Calu3 (cell line): ENCODE measurements at regions not wholly inside any gene's neighbourhood (a gene's known extent, or its start where the extent isn't known, plus 50 kb on each side); places are given as distances from the start of the nearest gene placed in this dataset.
A peak's percentile ranks its signal among the peaks of the same experiment; 100 is the strongest.

Experiments used
- BruUV-seq: library from RNA; stranded (reverse); fragments of 400-500 nt; replicated peaks from 2 replicates; lab custom pipeline; 2021; lab: Mats Ljungman, UMichigan
- CTCF ChIA-PET: fragments of 300-600 bp; sonication (Branson Sonifier 250); formaldehyde crosslinking; loops from one replicate; lab custom pipeline; 2022; ENCODE audit warnings: antibody characterized with exemption; lab: Charles Lee
- DNase-seq: peaks from one replicate; pipeline ENCODE4 v3.0.0; 2022
- H3K27ac Mint-ChIP-seq: one replicate; pipeline ENCODE4 v1.8.0; 2022; ENCODE audit warnings: mixed read lengths; ENCODE audit not compliant: unreplicated experiment
- H3K27me3 Mint-ChIP-seq: one replicate; pipeline ENCODE4 v1.8.0; 2022; ENCODE audit warnings: mixed read lengths; ENCODE audit not compliant: unreplicated experiment
- H3K36me3 Mint-ChIP-seq: one replicate; pipeline ENCODE4 v1.8.0; 2022; ENCODE audit warnings: mild to moderate bottlenecking, moderate library complexity, mixed read lengths; ENCODE audit not compliant: insufficient read depth, unreplicated experiment
- H3K4me1 Mint-ChIP-seq: one replicate; pipeline ENCODE4 v1.8.0; 2022; ENCODE audit warnings: mild to moderate bottlenecking, low read depth, mixed read lengths; ENCODE audit not compliant: unreplicated experiment
- H3K4me3 Mint-ChIP-seq: one replicate; pipeline ENCODE4 v1.8.0; 2022; ENCODE audit warnings: mild to moderate bottlenecking, low read depth, moderate library complexity, mixed read lengths; ENCODE audit not compliant: unreplicated experiment
- H3K9me3 Mint-ChIP-seq: one replicate; pipeline ENCODE4 v1.8.0; 2022; ENCODE audit warnings: low read depth, mixed read lengths; ENCODE audit not compliant: unreplicated experiment
- intact Hi-C: fragments of 100-400 bp; cut with micrococcal nuclease; formaldehyde crosslinking; loops from one replicate; pipeline ENCODE4 v1.10.0; 2022; ENCODE audit not compliant: unreplicated experiment
- TF ChIP-seq, protein P1 (sequence below): fragments of 200-600 bp; IDR thresholded peaks from one replicate; pipeline ENCODE4 v1.8.0; 2022; ENCODE audit warnings: antibody characterized with exemption; ENCODE audit not compliant: unreplicated experiment

GRCh38 chr4:169811476-169811875, 53.7 kb upstream of the HPF1 start:
- CTCF ChIA-PET: interaction anchor here (0.5 kb wide), 1 partner anchor 254 kb away, joined by 4 read pairs; no protein-coding TSS in a partner anchor
- Mint-ChIP-seq H3K9me3 (no peaks in the 10 kb centered on the region), H3K4me1 (peaks cover 17% of the 10 kb centered on the region), H3K4me3 (no peak overlapping the region), H3K27me3 (no peaks in the 10 kb centered on the region), H3K27ac (no peak overlapping the region), H3K36me3 (peaks cover 6% of the 10 kb centered on the region)
- BruUV-seq: no TSS peak
- TF ChIP-seq, protein P1, sequence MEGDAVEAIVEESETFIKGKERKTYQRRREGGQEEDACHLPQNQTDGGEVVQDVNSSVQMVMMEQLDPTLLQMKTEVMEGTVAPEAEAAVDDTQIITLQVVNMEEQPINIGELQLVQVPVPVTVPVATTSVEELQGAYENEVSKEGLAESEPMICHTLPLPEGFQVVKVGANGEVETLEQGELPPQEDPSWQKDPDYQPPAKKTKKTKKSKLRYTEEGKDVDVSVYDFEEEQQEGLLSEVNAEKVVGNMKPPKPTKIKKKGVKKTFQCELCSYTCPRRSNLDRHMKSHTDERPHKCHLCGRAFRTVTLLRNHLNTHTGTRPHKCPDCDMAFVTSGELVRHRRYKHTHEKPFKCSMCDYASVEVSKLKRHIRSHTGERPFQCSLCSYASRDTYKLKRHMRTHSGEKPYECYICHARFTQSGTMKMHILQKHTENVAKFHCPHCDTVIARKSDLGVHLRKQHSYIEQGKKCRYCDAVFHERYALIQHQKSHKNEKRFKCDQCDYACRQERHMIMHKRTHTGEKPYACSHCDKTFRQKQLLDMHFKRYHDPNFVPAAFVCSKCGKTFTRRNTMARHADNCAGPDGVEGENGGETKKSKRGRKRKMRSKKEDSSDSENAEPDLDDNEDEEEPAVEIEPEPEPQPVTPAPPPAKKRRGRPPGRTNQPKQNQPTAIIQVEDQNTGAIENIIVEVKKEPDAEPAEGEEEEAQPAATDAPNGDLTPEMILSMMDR: no peak
- intact Hi-C loops: loop anchor here (2.0 to 10.0 kb wide), 4 partner anchors 83 to 216 kb away; partner anchors contain the start of gene MFAP3L
- DNase-seq: no peak

- Mint-ChIP-seq H3K36me3 (peaks cover 5% of the 10 kb centered on the region), H3K4me1 (peaks cover 8% of the 10 kb centered on the region), H3K27me3 (no peaks in the 10 kb centered on the region), H3K4me3 (no peak overlapping the region), H3K9me3 (no peaks in the 10 kb centered on the region), H3K27ac (no peak overlapping the region)
- intact Hi-C loops: loop anchor here (1.0 to 10.0 kb wide), 5 partner anchors 84 to 238 kb away; partner anchors contain the start of gene MFAP3L
- TF ChIP-seq, protein P1: peak; percentile 38
- CTCF ChIA-PET: interaction anchor here (0.5 to 1.6 kb wide), 7 partner anchors 11 to 254 kb away, joined by 3 to 13 read pairs (median 5); no protein-coding TSS in a partner anchor
- no TSS peak for BruUV-seq
- DNase-seq: peak; percentile 47
Observed at GRCh38 chr4:169810325-169811323, 52.9 kb upstream of the HPF1 start.

DNA sequence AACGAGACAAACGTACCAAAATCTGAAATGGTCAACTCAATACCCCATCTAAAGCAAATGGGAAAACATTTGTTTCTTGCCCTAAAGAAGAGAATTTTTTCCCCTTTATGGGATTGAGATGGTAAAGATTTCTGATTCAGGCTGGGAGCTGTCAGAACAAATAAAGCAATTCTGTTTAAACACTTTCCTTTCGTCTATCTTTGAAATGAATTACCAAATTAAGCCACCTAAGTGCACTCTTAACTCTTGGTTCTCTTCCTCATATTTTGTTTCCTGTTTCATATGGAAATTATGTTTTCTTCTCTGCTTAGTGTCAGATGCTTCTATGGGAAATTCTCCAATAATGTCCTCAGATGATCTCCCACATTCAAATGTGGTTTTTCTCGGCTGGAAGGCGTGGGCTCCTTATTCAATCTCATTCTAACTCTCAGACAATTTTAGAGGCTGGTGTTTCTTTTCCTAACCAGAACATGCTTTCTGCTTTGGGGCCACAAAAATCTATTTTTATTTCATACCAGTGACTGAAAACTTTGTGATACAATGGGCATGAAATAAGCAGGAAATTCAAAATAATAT, 50.3 kb upstream of the HPF1 start:
- Mint-ChIP-seq H3K27me3 (no peaks in the 10 kb centered on the region), H3K4me1 (no peaks in the 10 kb centered on the region), H3K27ac (no peak overlapping the region), H3K4me3 (no peak overlapping the region), H3K36me3 (no peaks in the 10 kb centered on the region), H3K9me3 (no peaks in the 10 kb centered on the region)
- no peak for DNase-seq
- CTCF ChIA-PET: no interaction called here
- TF ChIP-seq, protein P1: no peak
- intact Hi-C loops: no loop called here
- BruUV-seq: no TSS peak
